GM18867 (cell line): ENCODE measurements at regions not wholly inside any gene's neighbourhood (a gene's known extent, or its start where the extent isn't known, plus 50 kb on each side); places are given as distances from the start of the nearest gene placed in this dataset.
"Not testable (repeated sequence)": the region's sequence is repeated elsewhere in the genome, so short reads cannot be mapped to it uniquely, and the experiment has no call there.

Experiments
- ATAC-seq: cut with Tn5 transposase; IDR thresholded peaks from one replicate; pipeline ENCODE4 v1.9.1; 2021; ENCODE audit warnings: mild to moderate bottlenecking, moderate library complexity; ENCODE audit not compliant: unreplicated experiment

DNA sequence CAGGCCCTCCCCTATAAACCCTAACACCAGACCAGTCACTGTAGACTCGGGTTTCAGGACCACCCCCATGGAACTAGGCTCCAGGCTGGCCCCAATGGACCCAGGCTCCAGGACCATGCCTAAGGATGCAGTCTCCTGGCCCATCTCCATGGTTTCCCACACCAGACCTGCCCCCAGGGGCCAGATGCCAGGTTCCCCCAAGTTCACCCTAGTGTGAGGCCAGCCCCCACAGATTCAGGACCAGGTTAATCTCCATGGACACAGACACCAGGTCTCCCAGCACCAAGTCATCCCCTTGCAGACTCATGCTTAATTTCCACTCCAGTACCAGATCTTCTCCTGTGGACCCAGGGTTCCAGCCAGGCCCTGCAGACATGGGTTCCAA lies 103.8 kb upstream of the LANCL2 start:
- no peak for ATAC-seq

DNA sequence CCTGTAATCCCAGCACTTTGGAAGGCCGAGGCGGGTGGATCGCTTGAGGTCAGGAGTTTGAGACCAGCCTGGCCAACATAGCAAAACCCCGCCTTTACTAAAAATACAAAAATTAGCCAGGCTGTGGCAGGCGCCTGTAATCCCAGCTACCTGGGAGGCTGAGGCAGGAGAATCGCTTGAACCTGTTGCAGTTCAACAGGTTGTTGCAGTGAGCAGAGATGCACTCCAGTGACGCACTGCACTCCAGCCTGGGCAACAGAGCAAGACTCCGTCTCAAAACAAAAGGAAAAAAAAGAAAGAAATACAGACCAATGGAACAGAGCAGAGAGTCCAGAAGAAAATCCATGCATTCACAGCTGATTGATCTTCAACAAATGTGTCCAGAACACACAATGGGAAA lies 99.8 kb upstream of the LANCL2 start:
- not testable (repeated sequence) for ATAC-seq

DNA sequence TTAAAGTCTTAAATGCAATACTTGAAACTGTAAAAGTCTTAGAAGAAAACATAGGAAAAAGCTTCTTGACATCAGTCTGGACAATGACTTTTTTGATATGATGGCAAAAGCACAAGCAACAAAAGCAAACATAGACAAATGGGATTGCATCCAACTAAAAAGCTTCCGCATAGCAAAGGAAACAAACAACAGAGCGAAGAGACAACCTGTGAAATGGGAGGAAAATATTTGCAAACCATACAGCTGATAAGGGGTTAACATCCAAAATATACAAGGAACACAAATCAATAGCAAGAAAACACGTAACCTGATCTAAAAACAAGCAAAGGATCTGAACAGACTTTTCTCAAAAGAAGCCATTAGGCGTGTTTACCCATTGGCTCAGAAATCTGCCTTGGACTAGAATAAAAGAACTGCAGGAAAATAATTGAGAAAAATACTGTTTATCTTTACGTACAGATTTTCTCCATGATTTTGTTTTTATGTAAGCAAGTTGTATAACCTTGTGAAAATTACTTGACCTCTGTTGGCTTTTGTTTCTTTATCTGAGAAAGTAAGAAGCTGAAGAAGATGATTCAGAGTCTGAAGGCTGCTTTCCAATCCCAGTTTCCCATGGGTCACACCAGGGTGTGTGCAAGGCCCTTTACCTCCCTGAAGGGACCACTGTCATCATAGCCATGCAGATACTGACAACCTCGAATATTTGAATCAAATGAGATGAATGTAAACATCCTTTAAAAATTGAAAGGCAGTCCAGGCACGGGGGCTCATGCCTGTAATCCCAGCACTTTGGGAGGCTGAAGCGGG lies 99.1 kb upstream of the LANCL2 start:
- no peak for ATAC-seq

DNA sequence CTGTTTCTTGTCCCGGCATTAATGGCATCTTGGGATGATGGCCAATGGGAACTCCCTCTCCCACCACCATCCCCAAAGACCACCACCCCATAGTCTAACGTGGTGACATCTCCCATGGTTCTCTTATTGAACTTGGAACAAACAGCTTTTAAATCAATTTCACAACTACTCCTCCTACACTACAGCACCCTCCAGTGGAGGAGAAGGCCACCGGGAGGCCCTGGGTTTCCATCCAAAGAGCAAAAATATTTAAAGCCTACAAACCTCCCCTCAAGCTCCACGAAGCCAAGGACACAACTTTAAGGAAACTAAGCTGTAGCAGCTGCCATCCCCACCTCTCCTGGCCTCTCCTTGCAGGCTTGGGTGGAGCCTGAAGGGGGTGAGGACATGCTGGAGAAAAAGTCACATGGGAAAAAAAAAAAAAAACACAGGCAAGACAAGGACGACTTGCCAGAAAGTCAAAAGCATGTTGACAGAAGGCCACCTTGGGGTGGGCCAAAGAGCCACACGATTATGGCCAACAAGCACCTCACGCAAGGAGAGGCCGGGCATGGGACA lies 94.0 kb upstream of the LANCL2 start:
- no peak for ATAC-seq

DNA sequence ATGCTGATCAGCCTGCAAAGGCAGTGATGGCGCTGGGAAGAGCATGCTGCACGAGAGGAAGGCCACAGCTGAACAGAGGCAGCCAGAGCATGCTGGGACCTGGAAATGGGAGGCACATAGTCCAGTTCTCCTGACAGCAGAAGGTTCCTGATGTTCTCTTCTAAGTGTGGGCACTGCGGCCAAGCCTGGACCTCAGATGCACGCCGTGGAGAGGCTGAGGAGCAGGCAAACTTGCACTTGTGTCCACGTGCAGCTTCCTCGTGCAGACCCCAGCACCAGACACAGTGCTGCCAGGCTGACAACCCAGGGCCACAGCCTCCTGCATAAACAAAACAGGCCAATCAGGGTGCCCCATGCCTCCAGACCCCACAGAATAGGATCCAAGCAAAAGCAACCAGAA lies 93.5 kb upstream of the LANCL2 start:
- ATAC-seq = no peak

DNA sequence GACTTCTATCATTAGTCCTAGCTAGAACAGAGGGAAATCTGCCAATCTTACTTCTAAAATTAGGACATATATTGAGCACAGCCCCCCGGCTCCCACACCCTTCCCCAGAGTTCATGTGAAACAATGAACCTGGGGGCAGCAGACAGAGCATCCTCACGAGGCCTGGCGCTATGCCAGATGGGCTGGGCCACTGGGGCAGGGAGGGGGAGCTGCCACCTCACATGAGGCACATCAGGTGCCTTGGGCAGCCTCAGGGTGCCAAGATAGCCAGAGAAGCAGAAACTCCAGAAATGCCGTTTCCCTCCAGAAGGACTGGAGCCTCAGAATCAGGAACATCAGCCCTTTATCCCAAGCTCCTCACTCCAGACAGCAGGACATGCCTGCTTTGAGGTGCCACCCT lies 92.8 kb upstream of the LANCL2 start:
- no peak for ATAC-seq

DNA sequence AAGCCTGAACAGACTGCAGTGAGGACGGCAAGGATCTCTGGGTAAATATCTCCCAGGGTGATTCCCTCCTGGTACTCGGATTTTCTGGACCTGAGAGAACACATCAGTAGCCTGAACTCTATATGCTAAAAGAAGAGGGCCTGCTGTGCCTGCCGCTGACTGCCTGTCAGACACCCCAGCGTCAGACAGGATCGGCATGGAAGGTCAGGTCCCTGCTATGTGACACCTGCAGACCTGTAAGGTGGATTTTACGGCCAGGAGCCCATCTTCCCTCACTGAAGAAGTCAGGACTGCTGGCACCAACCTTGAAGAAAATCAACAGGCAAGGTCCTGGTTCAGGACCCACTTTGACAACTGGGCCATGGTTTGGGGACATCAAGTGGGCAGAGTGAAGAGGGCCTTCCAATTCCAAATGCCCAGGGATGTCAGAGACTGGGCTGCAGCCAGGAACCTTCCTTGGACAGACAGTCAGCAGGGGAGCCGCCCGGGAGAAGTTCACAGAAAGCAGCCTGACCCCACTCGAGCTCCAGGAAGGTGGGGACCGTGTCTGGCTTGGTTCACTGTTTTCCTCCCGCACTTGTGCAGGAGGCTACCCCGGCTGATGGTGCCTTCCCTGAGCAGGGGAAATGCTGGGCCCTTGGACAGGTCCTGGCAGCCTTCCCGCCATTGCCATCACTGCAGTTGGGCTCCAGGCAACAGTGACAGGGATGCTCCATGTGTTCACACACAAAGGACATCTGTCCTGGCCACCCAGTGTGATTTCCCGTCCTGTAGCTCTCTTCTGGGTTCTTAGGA lies 91.8 kb upstream of the LANCL2 start:
- ATAC-seq = no peak

DNA sequence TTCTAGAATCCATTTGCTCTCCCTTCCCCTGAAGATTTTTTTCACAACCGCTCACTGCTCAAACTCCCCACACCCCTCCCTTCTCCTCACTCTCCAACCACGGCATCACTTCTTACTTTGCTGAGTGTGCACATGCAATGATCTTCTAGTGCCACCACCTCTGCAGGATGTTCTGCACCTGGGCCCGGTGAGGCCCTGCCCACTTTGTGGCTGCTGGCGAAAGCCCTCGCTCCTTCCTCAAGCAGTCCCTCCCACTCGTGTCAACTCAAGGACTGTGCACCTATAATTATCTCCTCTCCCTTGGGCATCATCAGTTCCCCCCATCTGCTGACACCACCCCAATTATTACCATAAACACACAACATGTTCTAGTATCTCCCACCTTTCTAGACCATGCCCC lies 91.0 kb upstream of the LANCL2 start:
- no peak for ATAC-seq

DNA sequence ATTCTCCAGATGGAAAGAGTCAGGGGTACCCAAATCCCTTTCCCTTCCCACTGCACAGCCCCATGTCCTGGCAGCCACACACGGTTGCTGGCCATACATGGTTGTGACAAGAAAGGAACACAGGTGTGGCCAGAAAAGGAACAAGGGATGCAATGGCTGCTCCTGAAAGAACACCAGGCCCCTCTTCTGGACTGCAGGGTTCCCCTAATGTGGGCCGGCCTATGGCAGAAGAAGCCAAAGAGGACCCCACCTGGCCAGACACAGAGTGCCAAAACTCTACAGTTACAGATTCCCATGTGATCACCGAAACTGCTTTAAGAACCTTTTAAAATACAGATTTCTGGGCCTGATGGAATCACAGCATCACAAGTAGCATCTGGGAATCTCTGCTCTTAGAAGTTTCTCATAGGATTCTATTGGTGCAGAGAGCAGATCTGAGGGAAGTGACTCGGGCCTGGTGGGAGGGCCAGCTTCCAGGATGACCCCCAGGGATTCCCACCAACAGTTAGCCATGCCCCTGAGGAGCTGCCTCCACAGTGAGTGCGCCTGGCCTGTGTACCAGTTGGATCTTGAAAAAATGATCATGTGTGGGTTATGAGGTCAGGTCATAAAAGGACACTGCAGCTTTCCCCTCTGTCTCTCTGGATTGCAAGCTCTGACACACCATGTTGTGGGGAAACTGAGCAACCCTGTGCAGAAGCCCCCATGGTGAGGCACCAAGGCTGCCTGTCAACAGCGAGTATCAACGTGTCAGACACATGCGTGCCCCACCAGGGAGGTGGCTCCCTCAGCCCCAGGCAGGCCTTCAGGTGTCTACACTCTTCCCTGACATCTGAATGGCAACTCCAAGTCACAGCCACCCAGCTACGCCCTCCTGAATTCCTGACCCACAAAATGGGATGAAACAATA lies 89.6 kb upstream of the LANCL2 start:
- ATAC-seq = no peak

DNA sequence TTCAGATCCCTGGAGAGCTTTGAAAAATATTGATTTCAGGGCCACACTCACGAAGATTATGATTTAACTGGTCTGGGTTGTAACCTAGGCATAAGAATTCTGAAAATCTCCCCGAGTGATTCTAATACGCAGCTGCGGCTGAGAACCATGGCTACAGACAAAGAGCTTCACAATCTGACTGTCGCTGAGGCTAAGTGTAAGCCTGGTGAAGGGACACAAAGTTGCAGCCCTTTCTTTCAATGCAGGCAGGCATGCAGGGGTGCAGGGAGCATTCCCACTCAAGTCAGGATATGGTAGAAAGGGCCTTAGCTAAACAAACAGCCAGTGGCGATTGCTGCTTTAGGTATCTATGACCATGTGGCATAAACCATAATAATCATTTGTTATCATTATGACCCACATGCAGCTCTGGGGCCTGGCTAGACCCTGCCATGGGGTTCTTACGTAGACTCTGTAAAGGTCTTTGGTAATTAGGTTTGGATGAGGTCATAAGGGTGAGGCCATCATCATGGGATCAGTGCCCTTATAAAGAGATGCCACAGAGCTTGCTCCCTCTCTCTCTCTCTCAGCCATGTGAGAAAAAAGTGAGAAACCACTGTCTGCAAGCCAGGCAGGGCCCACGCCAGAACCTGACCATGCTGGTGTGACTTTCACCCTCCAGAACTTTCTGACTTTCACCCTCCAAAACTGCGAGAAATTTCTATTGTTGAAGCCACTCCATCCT lies 88.4 kb upstream of the LANCL2 start:
- no peak for ATAC-seq

DNA sequence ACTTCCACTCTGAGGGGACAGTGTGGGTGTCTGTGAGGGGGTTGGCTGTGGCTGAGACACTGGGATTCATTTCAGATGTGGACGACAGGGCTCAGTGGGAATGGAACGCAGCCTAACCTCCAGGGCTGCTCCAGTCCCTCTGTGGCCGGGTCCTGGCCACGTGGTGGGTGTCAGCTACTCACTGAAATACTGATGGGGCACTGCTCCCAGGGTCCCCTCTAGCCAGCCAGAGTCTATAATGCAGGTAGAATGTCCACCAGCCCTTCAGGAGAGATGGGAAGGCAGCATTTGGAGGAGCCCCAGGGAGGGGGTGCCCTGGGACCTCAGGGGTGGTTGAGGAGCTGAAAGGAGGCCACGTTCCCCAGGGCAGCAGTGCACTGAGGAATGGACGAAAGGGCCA lies 87.2 kb upstream of the LANCL2 start:
- ATAC-seq = no peak

DNA sequence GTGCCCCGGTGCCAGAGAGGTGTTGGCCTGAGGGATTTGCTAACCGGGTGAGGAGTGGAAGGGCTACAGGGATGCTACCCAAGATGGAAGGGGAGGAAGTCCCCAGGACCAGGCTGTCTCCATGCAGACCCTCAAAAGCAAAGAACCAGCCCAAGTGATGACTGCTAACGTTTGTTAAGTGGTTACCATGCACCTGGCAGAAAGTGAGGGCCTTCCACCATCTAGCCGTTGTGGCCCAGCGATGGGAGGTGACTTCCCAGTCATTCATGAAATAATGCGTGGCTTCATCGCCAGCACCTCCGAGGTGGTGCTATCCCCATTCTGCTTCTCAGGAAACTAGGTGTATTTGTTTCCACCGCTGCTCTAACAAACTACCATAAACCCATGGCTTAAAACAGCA lies 86.8 kb upstream of the LANCL2 start:
- ATAC-seq = no peak

DNA sequence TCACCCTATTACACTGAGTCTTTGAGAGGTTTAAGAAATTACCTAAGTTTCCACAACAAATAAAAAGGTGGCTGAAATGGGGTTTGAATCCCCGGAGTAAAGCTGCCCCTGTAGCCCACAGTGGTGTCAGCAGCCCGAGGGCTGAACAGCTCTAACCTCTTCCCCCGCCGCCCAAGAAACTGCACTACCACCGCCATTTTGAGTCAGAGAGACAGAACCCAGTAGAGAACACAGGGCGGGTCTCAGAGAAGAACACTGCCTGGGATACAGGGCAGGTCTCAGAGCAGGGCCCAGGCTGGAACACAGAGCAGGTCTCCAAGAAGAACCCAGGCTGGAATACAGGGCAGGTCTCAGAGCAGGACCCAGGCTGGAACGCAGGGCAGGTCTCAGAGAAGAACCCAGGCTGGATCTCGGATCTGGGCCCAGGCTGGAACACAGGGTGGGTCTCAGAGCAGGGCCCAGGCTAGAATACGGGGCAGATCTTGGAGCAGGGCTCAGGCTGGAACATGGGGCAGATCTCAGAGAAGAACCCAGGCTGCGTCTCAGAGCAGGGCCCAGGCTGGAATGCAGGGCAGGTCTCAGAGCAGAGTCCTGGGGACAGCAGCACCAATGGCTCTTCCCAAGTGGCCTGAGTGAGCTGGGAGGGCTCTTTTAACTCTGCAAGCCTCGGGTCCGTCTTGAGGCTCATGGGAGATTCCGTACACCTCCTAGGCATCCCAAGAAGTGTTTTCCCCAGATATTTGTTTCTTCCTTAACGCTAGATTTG lies 85.9 kb upstream of the LANCL2 start:
- no peak for ATAC-seq

DNA sequence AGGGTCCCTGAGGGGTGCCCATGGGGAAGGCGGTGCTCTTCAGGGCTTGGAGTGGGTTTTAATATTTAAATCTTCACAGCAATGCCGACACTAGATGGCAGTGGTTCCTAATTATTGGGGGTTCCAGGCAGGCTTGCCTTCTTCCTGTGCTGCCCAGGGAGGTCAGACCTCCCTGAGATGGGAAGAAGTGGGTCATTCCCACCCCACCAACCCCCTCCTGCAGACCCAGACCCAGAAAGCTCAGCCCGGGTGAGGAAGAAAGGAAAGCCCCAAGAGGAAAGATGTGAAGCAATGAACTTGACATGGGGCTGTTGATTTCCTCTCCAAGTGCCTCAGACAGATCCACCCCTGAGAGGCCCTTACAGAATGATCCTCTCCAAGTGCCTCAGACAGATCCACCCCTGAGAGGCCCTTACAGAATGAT lies 85.1 kb upstream of the LANCL2 start:
- peak; percentile 89 for ATAC-seq

DNA sequence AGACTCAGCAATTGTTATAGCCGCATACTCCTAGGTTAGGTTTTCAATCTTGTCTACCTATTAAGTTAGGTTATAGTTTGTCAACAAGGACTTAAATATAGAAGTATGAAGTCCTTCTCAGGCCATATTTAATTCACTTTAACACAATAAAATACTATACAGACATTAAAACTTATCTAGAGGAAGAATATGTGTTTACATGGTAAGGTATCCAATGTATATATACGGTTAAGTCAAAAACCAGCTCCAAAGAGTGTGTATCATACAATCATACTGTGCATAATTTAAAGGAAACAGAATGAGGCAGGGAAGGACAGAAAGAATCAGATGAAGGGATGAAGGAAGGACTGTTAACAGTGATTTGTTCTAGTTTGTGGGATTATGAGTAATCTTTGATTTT lies 79.5 kb upstream of the LANCL2 start:
- ATAC-seq = no peak

DNA sequence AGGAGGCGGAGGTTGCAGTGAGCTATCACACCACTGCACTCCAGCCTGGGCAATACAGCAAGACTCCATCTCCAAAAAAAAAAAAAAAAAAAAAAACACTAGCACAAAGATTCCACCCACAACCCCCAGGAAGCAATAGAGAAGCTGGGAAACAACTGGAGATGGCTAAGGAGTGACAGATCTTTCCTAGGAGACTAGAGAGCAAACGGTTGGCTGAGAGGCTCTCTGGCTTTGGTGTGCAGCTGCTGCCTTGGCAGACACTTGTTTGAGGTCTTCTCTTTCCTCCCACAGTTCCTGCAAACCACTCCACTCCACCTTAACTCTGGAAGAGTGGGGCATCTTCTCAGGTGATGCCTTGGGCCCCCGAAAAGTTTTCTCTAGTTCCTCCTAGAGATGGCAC lies 78.5 kb upstream of the LANCL2 start:
- ATAC-seq = no peak

DNA sequence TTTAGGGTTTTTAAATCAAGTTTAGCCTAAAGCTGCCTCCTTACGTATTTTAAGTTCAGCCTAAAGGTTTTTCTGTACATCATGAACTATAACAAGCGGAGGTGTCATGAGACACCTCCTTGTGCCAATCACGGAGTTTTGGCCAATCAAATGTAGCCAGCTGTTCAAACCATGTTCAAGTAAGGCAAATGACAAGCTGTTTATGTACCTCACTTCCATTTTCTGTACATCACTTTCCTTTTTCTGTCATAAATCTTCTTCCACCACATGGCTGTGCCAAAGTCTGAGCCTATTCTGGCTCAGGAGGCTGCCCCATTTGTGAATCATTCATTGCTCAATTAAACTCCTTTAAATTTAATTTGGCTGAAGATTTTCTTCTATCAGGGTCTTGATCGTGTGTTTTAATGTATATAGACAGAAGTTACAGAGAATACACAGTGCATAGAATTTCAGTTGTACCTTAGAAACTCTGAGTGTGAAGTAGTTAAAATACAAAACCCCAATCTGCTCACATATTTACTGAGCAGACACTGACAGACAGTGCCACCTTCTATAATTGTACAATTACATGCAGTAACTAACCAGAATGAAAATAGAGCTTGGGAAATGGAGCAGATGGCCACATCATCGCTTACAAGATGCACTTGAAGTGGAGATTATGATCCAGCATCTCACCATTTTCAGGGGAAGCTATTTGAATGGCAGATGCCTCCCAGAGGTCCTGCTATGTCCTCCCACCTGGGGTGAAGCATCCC lies 76.9 kb upstream of the LANCL2 start:
- peak; percentile 96 for ATAC-seq

DNA sequence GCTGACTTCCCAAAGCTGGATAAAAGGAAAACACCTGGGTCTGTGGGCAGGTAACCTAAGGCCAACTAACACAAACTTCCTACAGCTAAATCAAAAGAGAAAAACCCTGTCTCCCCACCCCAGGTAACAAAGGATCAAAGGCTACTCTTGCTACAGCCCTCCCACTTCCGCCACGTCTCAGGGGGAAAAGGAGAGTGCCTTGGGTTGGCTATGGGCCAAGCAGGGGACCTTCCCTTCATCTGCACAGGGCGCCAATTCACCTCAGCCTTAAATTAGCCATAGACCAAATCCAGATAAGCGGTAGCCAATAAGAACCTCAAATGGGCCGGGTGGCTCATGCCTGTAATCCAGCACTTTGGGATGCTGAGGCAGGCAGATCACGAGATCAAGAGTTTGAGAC lies 69.1 kb upstream of the LANCL2 start:
- no peak for ATAC-seq
